NCI-H526 (cell line): ENCODE measurements at regions not wholly inside any gene's neighbourhood (a gene's known extent, or its start where the extent isn't known, plus 50 kb on each side); places are given as distances from the start of the nearest gene placed in this dataset.

ENCODE experiments used
- DNase-seq, 2 experiments: peaks; one replicate each; lab custom pipeline; 2025; lab: John Stamatoyannopoulos, UW

DNA sequence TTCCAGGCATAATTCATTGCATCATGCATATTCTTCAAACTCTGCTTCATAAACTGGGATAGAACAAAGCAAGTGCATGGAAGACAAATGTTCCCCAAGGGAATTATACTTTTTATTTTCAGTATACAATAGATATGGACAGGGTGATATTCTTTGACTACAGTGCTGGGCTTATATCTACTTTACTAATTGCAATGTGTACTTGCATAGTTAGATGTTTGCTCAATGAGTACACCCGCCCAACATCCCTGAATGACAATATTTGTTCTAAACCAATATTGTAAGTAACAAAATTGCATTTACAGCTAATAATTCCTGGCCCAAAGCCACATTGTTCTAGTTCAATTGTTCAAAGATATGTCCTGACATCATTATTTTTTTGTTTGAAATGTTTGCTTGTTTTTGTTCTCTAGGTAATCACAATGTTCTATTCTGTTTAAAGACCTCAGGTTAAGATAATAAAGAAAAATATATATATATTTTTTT is 171.4 kb downstream of the PTN start:
- DNase-seq: no peak

DNA sequence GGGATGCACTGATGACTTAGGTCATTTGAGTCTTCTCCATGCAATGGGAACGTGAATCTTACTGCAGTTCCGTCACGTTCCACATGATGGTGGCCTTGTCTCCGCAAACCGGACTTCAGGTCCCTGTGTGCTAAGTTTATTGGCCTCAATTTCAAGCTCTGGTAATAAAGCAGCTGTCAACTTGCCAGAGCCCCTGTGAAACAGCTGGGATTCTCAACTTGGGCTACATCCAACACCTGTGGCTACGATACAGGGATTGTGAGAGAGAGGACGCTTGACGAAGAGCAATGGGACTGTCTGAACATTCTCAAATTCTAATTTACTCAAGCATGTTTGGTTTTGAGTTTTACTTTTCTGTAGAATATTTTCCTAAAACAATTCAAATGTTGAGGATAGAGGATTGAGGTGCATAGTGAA is 174.2 kb downstream of the PTN start:
- DNase-seq: peak; percentile 85 to 89

DNA sequence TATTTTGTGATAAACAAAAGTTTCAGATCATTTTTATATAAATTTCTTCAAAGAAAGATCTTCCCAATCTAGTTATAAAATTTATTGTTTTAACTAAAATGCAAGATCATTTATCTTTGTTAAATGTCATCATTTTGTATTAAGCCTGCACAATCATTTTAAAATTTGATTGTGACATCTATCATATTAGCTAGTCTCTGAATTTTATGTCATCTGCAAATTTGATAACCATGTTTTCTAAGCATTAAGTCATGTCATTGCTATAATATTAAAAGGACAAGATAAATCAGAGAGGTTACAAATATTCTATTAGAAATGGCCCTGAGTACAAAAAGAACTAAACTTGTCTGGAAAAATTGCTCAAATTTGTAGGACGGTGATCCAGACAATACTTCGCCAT is 175.9 kb downstream of the PTN start:
- DNase-seq: no peak

DNA sequence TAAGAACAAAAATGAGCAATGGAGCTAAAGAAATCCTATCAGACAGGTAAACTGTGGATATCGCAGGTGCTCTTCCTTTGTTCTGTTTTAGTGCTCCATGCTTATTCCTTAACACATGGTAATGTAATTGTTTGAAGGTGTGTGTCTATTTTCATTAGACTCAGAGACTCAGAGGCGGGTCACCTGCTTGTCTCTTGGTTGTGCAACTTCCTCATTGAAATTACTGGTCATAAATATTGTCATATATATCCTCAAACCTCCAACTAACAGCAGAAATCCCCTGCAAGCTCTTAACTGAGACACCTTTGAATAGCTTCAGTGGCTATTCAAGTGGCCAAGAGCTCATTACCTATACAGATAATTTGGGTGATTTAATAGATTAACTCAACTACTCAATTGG is 177.2 kb downstream of the PTN start:
- no peak for DNase-seq

DNA sequence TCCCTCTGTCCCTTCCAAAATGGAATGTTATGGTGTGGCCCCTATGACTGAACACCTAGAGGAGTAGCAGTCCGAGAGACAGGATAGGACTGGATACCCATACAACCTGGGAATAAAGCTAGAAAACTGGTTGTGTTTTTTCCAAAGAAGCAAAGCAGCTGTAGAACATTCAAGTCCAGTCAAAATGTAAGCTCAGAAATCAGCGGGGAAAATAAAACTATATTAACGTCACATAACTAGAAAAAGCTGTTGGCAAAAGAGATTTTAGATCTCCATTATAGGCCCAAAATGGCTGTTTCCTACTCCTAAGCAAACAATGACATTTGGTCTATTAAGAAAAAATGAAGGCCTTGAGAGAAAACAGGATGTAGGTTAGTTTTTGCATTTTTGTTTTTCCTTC is 177.7 kb downstream of the PTN start:
- DNase-seq: no peak

DNA sequence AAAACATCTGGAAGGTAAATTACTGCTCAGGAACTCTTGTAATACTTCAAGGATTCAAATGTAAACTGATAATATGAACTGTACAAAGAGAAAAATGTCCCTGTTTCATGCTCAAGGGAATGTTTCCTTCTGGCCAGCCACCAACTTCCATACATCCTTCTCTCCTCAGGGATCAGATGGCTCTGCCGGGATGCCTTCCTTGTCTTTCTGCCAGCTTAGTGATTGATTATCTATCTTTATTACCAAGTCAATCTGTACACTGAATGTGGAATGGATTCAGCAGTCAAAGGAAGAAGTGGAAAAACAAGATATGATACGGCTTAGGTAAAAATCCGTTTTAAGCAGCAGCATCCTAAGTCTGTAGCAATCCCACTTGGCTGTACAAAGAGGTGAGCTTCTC is 178.3 kb downstream of the PTN start:
- DNase-seq: no peak

DNA sequence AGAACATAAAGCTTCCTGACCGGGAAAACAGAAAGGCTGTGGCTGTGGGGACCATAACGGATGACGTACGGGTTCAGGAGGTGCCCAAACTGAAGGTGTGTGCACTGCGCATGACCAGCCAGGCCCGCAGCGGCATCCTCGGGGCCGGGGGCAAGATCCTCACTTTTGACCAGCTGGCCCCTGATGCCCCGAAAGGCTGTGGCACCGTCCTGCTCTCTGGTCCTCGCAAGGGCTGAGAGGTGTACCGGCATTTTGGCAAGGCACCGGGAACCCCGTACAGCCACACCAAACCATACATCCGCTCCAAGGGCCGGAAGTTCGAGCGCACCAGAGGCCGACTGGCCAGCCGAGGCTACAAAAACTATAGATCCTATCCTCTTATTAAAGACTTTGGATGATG is 179.3 kb downstream of the PTN start:
- DNase-seq: no peak

DNA sequence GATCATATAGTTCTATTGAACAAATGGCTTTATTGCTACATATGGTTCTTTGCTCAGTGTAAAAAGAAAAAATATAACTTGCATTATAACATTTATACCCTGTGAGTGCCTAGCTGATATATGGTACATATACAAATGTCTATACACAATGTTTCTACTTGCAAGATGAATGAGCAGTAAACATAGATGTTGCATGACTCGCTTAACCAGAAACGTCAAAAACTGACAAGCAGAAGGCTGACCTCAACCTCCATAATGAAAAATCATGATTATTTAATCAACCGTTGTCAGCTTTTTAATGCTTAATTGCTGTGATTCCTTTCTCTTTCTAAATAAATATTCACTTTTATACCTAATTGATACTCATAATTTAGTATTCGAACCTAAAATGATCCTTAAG is 183.3 kb downstream of the PTN start:
- DNase-seq: no peak

DNA sequence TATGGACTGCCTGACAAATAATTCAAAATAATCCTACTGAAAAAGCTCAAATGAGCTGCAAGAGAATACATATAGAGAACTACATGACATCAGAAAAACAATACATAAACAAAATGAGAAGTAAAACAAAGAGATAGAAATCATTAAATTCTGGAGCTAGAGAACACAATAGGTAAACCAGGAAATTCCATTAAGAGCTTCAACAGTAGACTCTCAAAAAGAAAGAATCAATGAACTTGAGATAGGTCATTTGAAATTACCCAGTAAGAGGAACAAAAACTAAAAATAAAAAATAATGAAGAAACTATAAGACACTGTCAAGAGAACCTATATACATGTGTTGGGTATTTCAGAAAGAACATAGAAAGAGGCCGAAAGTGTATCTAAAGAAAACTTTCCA is 186.3 kb downstream of the PTN start:
- DNase-seq: no peak

DNA sequence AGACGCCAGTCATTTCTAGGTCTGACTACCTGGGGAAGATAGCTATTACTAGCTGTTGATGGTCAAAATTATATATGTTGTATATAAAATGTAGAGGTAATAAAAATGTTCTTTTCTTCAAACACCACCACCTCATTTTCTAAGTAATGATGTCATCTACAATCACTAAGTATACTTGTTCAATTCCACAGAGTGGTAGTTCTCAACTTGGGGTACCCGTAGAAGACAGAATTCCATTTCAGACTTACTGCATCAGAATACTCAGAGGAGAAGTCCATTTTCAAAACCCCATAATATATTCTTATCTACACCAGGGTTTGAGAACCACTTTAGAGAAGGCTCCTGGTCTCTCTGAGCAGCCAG is 191.9 kb downstream of the PTN start:
- no peak for DNase-seq

DNA sequence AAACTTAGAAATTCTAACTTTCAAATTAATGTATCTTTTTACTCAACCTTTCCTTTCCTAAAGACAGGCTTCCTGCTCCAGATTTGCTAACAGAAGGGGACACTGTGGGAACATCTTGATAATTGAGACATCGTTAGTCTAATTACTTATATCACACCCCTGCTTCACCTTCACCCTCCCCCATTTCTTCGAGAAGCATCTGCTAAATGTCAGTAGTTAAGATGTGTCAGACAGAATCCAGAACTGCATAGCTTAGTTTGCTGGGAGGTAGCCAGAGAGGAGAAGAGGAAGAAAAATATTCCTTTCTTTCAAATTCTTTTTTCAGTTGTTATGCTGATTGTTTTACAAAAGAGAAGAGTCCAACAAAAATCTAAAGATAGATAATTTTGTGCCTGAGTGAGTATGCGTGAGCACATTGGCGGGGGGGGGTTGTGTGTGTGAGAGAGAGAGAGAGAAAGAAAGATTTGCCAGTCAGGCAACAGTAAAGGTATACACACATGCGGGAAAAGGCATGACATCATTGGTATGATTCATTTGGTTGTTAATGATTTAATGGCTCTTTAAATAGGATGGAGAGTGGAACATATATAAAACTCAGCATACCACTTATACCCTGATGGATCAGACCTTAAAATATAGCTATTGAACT is 192.4 kb downstream of the PTN start:
- DNase-seq: no peak

DNA sequence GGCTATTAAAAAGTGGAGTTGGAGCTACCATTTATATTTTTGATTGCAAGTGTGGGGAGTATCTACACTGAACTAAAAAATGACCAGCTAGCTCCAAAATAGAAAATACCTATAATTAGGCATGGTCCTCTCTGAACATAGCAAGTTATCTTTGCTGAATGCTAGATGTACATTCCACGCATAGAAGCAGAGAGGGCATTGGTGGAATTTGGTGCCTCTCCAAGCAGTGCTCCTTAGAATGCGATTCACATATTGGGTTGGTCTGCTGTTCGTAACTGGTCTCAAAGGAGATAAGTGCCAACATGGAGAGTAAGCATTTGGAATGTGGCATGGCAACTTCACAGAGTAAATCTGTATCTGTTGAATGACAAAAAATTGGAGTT is 196.2 kb downstream of the PTN start:
- no peak for DNase-seq

DNA sequence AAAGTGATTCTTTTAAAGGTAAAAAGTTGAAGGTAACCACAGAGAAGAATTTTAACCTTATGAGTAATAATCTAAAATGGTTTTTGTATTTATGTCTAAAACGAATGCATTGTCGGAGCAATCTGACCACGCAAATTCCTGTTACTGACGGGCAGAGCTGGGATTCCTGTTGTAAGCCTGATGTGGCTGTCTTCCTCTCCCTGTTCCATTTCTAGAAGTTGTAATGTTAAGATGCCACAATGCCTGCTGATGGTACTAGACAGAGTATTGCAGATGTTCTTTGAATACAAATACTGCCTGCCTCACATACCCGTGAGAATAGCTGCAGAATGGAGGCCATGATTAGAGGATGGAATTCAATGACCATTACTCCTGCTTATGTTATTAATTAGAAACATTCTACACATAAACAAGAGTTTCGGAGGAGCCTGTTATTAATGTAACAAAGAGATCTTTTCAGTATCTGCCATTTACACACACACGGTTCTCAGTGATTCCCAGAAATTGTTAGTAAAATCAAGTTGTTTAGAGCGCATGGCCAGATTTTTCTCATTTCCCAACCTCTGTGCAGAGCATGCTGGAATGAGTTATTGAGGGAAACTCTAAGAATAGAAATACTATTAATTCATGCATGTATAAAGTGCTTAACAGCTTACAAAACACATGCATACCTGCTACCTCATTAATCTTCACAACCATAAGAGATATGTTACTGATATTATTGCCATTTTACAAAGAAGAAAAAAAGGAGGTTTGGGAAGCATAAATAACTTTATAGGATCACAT is 196.8 kb downstream of the PTN start:
- no peak for DNase-seq

DNA sequence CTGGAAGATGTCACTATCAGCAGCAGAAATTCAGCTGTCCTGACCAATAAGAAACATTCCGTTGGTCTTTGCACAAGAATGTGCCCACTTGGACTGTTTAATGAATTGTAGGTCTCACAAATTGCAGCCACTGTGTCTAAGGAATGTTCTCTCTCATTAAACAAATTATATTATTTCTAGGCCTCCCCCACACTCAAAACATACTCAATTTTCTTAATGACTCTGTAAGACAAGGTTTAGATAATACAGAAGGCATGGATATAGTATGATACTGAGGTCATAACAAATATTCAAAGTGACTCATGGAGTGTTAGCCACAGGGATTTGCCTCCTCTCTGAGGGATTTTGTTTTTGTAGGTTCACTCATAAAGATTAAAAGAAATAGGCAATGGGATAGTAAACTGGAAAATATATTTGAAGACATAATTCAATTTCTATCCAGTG is 197.5 kb downstream of the PTN start:
- DNase-seq: no peak

DNA sequence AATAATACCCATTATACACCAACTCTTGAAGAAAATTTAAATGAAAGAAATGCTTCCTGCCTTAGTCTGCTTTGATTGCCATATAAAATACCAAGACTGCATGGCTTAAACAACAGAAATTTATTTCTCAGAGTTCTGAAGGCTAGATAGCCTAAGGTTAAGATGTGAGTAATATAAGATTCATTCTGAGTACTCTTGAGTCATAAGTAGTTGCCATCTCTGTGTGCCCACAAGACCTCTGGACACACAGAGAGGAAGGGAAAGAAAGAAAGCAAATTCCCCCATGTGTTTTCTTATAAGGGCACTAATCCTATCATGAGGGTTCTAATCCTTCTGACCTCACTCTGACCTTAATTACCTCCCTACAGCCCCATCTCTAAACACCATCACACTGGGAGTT is 201.2 kb downstream of the PTN start:
- no peak for DNase-seq

DNA sequence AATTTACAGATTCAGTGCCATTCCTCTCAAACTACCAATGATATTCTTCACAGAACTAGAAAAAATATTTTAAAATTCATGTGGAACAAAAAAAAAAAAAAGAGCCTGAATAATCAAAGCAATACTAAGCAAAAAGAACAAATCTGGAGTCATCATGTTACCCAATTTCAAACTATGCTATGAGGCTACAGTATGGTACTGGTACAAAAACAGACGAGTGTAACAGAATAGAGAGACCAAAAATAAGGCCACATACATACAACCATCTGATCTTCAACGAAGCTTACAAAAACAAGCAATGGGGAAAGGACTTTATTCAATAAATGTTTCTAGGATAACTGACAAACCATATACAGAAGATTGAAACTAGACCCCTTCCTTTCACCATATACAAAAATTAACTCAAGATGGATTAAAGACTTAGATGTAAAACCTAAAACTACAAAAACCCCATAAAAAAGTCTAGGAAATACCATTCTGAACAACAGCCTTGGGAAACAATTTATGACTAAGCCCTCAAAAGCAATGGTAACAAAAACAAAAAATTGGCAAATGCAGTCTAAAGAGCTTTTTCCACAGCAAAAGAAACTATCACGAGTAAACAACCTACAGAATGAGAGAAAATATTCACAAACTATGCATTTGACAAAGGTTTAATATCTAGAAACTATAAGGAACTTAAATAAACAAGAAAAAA is 207.7 kb downstream of the PTN start:
- no peak for DNase-seq

DNA sequence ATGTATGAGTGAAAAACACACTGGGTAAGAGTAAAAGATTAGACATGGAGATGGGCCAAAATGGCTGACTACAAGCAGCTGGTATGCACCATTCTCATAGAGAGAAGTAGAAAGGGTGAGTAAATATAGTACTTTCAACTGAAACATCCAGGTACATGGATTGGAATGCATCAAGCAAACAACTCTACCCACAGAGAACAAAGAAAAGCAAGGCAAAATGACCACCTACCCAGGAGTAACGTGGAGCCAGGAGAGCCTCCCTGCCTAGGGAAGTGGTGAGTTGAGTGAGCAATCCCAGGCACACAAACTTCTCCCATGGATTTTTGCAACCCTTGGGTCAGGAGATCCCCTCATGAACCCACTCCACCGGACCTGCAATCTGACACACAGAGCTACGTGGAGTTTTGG is 212.8 kb downstream of the PTN start:
- DNase-seq: no peak

DNA sequence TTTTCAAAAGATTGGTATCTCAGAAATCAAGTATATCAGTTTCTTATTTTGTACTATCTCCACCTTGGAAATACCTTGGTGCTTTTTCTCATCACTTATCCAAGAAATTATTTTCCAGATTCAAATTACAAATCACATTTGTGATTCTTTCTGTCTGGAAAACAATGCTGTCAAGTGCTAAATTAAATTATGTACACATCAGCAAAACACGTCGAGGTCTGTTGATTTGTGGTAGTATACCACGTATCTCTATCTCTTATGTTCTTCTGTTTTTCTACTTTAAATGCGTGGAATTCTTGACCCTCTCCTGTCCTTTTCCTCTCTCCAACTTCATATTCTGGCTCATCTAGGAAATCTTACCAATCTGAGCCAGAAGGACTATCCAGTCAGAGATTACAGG is 214.5 kb downstream of the PTN start:
- DNase-seq: no peak

DNA sequence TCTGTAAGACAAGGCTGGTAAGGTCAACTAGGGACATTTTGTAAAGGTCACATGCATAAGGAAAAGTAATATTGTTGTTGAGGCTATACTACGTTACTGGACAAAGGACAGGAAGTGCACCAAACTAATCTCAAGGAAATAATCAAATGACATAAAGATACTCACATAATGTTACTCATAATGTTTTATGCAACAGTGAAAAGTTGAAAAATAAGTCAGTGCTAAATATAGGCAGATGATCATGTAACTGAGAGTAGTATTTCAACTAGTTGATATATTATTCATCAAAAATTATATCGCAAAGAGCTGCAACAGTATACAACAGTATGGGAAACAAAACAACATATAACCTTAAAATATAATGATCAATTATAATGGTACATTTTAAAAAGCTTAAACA is 215.7 kb downstream of the PTN start:
- DNase-seq: no peak

DNA sequence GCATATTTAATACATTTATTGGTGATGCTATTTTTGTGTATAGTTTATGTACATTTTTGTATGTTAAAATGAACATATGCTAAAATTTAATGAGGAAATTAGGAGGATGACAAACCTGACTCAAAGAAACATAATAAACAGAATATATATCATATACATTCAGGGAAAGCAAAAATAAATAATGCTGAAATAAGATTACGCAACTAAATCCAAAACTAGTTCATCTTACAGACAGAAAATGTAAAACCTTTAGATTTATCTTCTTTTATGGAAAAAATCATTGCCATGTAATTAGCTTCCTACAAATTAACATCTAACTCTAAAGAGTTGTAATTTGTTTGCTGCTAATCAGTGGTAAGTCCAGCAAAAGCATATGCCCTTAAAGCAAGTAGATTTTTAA is 216.5 kb downstream of the PTN start:
- DNase-seq: no peak

DNA sequence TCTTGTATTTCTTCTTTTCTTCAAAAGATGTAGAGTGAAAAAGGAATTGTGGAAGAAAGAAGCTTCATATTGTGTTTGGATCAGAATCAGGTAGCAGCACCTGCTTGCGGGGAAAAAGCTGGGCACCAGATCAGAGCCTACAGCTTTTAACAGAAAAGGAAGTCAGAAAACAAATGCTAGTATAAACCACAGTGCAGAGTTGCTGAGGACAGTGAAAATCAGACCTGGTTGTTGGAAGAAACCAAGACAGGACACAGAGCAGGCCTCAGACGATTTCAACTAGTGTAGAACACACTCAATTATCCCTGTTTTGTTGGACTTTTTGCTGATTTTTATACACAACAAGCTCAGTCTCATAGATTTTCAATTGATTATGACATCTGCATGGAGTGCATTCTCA is 221.4 kb downstream of the PTN start:
- no peak for DNase-seq

DNA sequence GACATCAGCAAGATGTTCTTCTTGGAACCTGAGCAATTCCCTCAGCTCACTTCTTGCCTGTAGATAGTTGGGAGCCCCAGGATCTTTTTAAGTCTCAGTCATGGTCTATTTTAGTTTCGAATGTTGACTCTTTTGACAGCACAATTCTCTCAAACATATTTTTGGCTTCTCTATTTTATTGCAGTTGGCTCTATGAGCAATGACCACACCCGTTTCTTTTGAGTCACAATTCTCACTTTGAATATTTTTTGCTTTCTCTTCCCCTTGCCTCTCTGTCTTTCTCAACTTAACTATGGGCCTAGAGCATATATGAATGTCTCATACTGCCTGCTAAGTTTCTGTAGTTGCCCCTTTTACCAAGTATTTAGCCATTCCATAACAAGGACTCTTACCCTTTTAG is 222.8 kb downstream of the PTN start:
- no peak for DNase-seq

DNA sequence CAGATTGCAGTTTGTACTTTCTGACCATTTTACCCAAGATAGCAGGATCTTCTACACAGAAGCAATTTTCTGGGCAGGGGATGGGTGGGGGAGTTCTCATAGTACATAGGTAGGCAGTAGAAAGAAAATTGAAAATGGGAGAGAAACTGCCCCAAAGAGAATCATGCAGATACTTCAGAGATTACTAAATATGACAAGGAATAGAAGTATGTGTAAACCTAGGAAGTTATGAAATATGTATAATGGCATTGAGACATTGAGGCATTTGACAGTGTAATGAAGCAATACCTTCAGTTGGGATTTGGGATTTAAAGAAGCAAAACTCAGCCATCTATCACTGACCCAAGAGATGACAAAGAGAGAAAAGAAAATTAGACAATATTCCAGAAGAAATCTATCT is 233.0 kb downstream of the PTN start:
- no peak for DNase-seq
